ENCODE measurements at regions not wholly inside any gene's neighbourhood (a gene's known extent, or its start where the extent isn't known, plus 50 kb on each side); places are given as distances from the start of the nearest gene placed in this dataset.

GRCh38 chr6:115137910-115138309, 795.1 kb upstream of the HS3ST5 start:
- Histone ChIP-seq H3K27ac (ENCODE audit: extremely low read length, insufficient read depth, low read length) (no peak overlapping the region), H3K9ac (ENCODE audit: insufficient read depth, low read depth, low read length) (no peak overlapping the region), H3K9me3 (ENCODE audit: low read length) (no peaks in the 10 kb centered on the region), H3K36me3 (replicated peaks in 1 of 2; ENCODE audit: control insufficient read depth in 1 of 2, insufficient read depth in 2 of 2, low read length in 2 of 2) (no peaks in the 10 kb centered on the region), H3K4me2 (ENCODE audit: low read depth, low read length) (no peak overlapping the region), H3K4me3 (replicated peaks in 1 of 3; ENCODE audit: insufficient read depth in 1 of 3, low read depth in 2 of 3, low read length in 3 of 3) (no peak overlapping the region), H4K20me1 (ENCODE audit: insufficient read depth, low read length) (no peaks in the 10 kb centered on the region), H3K4me1 (ENCODE audit: insufficient read depth, low read length) (no peaks in the 10 kb centered on the region), H3K79me2 (ENCODE audit: insufficient read depth, low read length) (no peaks in the 10 kb centered on the region), H2AFZ (ENCODE audit: low read length) (no peak overlapping the region), H3K27me3 (ENCODE audit: control insufficient read depth in 1 of 2, insufficient read depth in 2 of 2, low read length in 2 of 2) (no peaks in the 10 kb centered on the region)
- intact Hi-C loops (cut with micrococcal nuclease; ENCODE audit: unreplicated experiment) (no loop called here), in situ Hi-C loops (cut with HindIII; ENCODE audit: extremely low pct_ligation_motif_present, low pct_unique_long_range_greater_than_20kb) (no loop called here)
- DNase-seq (ENCODE audit: low spot score) (no peak), FAIRE-seq (no peak), ATAC-seq (no peak)
- ChIA-PET CTCF (ENCODE audit: low intra/inter-chr PET ratio, low total read pairs) (no interaction called here), POLR2A (no interaction called here)
- no peak for TF ChIP-seq HOXA7 (CRISPR knock-in tag; IDR thresholded peaks at IDR 0.05)
- no peak for TF ChIP-seq ZFY (CRISPR knock-in tag; IDR thresholded peaks at IDR 0.05)
- no peak for TF ChIP-seq TOPORS (CRISPR knock-in tag; IDR thresholded peaks at IDR 0.05)
- TF ChIP-seq HDAC6 (IDR thresholded peaks at IDR 0.05; ENCODE audit: low read depth, low read length) = no peak
- TF ChIP-seq MLX (CRISPR knock-in tag; IDR thresholded peaks at IDR 0.05) = no peak
- no peak for TF ChIP-seq MLLT10 (CRISPR knock-in tag; IDR thresholded peaks at IDR 0.05)
- no peak for TF ChIP-seq POLR2AphosphoS2 (IDR thresholded peaks at IDR 0.05; ENCODE audit: low read depth, low read length)
- WGBS (ENCODE audit: low lambda C conversion rate) = 0% methylated on average over 1 of the region's 2 CpGs
- no TSS peak for BruUV-seq (replicated peaks)

GRCh38 chr6:115133790-115134189, 791.0 kb upstream of the HS3ST5 start:
- no peak for DNase-seq (ENCODE audit: low spot score)
- ChIA-PET CTCF (ENCODE audit: low intra/inter-chr PET ratio, low total read pairs) (no interaction called here), POLR2A (no interaction called here)
- H4K20me1 ChIP-seq (ENCODE audit: insufficient read depth, low read length) = no peaks in the 10 kb centered on the region
- H3K79me2 ChIP-seq (ENCODE audit: insufficient read depth, low read length) = no peaks in the 10 kb centered on the region
- intact Hi-C loops (cut with micrococcal nuclease; ENCODE audit: unreplicated experiment) (no loop called here), in situ Hi-C loops (cut with HindIII; ENCODE audit: extremely low pct_ligation_motif_present, low pct_unique_long_range_greater_than_20kb) (no loop called here)
- H3K4me3 ChIP-seq (replicated peaks in 1 of 3; ENCODE audit: insufficient read depth in 1 of 3, low read depth in 2 of 3, low read length in 3 of 3) = no peak overlapping the region
- TF ChIP-seq NFIC (IDR thresholded peaks at IDR 0.05; ENCODE audit: low read length) (no peak), ATF4 (CRISPR knock-in tag; IDR thresholded peaks at IDR 0.05) (peak in 1 of 2 experiments; percentile 76; a peak in 2 of 4 replicates), ZFP36L2 (CRISPR knock-in tag; IDR thresholded peaks at IDR 0.05) (no peak), CREM (IDR thresholded peaks at IDR 0.05) (no peak), CREM (CRISPR knock-in tag; IDR thresholded peaks at IDR 0.05) (no peak), ATF2 (CRISPR knock-in tag; IDR thresholded peaks at IDR 0.05) (no peak)
- H3K4me2 ChIP-seq (ENCODE audit: low read depth, low read length) = no peak overlapping the region
- FAIRE-seq = no peak
- no peak overlapping the region for H3K9ac ChIP-seq (ENCODE audit: insufficient read depth, low read depth, low read length)
- no peak for ATAC-seq
- H3K27me3 ChIP-seq (ENCODE audit: control insufficient read depth in 1 of 2, insufficient read depth in 2 of 2, low read length in 2 of 2) = no peaks in the 10 kb centered on the region
- whole genome bisulfite sequencing (ENCODE audit: low lambda C conversion rate) = 3% methylated on average over 2 of the region's 2 CpGs
- no TSS peak for BruUV-seq (replicated peaks)
- H2AFZ ChIP-seq (ENCODE audit: low read length) = no peak overlapping the region
- no peak overlapping the region for H3K27ac ChIP-seq (ENCODE audit: extremely low read length, insufficient read depth, low read length)
- no peaks in the 10 kb centered on the region for H3K9me3 ChIP-seq (ENCODE audit: low read length)
- no peaks in the 10 kb centered on the region for H3K36me3 ChIP-seq (replicated peaks in 1 of 2; ENCODE audit: control insufficient read depth in 1 of 2, insufficient read depth in 2 of 2, low read length in 2 of 2)
- H3K4me1 ChIP-seq (ENCODE audit: insufficient read depth, low read length) = no peaks in the 10 kb centered on the region

All from HepG2 (cell line).